ENCODE measurements at regions not wholly inside any gene's neighbourhood (a gene's known extent, or its start where the extent isn't known, plus 50 kb on each side); places are given as distances from the start of the nearest gene placed in this dataset.
"Not testable (repeated sequence)": the region's sequence is repeated elsewhere in the genome, so short reads cannot be mapped to it uniquely, and the experiment has no call there.

DNA sequence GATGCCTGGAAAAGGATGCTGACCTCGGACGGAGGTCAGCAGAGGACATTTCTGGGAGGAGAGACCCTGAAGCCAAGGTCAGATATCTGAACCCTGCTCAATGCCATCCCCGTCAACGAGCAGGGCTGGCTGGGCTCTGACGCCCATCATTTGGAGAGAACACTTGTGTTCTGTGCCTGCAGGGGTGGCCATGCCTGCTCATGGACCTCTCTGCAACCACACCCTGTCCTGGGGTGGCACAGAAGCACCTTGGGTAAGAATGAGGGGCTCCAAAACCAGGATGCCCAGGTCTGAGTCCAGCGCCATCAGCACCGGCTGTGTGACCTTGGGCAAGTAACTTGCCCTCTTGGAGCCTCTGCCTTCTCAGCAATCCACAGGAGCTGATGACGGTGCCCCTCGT, 293.7 kb upstream of the FOXF1 start:
- no peak for DNase-seq (ENCODE audit: low spot score)

DNA sequence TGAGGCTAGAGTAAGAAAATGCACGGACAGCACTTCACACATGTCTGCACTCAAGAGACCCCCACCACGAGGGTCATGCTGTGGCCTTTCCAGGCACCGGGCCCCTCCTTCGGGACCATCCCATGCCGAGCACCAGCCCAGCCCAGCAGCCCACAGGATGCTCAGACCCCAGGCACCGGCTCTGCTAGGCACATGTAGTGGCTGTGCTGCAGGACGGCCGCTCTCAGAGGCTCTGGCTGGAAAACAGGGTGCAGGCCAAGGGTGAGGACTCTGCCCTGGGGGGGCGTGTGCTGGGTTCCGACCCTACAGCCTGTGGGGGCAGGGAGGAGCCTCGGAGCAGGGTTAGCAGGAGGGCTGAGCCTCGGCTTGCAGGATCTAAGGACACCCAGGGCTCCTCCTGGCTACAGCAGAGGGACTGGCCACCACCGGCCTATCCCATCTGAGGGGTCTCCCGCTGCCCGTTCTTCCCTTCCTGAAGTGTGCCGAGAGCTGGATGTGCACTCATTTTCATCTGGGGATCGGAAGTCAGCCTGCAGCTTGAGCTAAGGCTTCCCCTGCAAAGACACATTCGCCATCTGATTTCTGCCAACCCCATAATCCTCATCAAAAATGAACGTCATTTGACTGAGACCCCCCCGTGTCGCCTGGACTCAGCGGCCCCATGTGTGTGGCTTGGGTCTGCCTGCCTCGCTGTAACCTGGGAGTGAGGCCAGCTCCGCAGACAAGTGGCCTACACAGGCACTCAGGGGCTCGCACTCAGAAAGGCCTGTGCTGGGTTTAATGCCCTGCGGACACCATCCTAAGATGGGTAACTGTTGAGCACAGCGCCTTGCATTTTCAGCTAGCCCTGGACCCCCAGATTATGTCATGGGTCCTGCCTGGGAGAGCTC, 293.1 kb upstream of the FOXF1 start:
- no peak for DNase-seq (ENCODE audit: low spot score)

DNA sequence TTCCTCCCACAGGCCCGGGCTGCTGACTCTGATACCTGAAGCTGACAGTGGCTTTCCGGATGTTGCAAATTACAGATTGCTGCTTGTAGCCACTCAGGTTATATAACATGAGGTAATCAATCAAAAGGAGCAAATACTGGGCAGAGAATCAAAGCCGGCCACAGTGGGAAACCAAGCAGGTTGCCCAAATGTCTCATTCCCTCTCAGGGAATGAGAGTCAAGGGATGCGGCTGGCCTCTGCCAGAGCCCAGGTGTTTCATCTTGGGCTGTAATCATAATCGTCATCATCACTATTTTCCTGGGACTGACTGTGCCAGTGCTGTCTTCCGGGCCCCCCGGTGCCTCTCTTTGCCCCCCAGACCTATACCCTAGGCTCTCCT, 292.4 kb upstream of the FOXF1 start:
- no peak for DNase-seq (ENCODE audit: low spot score)

DNA sequence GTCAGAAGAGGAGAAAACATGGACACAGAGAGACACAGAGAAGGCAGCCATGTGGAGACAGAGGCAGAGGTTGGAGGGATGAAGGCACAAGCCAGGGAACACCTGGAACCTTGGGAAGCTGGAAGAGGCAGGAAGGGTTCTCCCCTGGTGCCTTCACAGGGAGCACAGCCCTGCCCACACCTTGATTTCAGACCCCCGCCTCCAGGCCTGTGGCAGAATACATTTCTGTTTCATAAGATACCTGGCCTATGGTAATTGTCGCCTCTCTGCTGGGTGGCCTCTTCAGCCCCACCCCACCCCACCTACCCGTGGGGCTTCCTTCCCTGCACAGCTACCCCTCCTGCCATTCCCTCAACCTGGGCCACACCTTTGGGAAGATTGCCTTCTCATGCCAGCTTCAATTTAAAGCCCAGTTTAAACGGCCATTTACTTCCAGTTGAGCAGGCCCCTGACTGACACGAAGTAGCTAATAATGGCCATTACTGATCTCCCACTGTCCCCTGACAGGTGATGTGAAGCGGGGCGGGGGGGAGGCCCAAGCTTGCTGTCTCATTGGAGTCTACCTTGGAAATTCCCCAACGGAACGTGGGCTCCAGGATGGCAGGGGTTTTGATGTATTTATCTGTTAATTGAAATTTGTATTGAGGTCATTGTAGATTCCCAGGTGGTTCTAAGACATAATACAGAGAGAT, 291.7 kb upstream of the FOXF1 start:
- DNase-seq (ENCODE audit: low spot score): no peak

DNA sequence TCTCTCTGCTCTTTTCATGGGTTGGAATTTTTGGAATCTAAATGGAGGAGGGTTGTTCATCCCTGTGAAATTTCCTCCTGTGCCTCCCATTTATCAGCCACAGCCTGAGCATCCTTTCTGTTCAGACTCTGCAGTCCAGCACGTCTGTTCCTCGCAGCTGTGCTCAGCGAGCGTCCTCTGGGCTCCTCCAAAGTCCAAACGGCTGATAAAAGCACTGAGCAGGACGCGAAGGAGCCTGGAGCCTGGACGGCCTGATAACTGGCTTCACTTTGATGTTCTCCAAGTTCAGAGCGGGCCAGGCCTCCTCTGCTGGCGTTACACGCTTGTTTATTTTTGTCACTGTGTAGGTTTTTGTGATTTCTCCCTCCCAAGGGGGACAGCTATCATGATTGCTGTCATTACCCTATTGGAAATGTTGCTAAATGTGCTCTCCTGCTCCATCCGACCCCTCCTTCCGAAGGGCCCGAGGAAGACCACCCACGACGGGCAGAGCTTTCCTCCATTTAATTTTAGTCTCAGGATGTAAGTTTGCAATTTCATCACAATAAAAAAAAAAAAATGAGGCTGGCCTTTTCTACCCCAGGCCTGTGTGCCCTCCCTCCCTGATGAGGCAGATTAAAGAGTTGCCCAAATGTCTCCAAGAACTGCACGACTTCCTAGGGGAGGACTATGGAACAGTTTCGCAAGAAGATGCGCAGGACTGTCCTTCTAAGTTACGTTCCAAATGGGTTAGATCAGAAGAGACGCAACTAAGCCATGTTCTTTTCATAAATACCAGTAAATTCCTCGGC, 290.5 kb upstream of the FOXF1 start:
- DNase-seq (ENCODE audit: low spot score): no peak

DNA sequence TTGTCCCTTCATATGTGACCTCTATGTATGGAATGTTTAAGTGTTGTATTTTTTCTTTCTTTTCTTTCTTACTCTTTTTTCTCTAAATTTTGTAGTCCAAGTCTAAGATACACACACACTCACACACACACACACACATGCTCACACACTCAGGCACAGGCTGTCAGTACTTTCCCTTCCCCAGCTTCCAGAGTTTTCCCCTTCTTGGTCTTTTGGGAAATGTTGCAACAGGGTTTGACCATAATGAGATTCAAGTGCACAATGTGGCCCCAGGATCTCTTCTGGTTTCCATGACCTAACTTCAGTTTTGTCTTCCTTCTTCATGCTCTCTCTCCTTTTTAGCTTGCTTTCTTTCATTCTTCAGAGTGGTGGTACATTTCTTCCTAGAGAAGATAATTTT, 289.8 kb upstream of the FOXF1 start:
- no peak for DNase-seq (ENCODE audit: low spot score)

DNA sequence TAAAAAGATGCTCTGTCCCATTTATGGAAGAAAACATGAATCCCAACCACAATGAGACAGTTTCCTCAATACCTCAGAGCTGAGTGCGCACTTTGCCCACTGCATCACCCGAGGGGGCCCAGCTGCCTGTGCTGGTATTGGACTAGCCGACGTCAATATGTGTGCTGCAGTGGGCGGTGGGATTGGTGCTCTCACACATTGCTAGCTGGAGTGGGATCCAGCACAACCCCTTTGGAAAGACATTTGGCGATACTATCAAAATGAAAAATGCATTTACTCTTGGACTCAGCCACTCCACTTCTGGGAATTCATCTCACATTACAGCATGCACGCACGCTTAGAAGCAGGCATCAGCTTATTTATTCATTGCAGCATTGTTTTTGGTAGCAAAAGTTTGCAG, 289.2 kb upstream of the FOXF1 start:
- no peak for DNase-seq (ENCODE audit: low spot score)

DNA sequence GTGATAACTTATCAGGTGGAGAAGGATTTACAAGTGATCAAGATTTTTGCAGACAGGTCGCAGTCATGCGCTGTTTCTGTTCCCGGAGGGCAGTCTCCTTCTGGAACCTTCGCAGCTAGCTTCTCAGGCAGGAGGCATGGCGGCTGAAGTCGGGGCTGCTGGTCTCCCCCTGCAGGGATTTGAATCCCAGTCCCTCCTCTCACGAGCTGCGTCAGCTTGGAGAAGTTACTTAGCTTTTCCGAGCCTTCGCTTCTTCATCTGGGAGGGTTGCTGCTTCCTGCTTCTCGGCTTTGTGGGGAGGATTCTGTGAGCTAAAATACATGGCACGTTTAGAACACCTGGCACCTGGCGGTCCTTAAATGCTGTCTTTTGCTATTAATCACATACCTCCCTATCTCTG, 287.8 kb upstream of the FOXF1 start:
- DNase-seq (ENCODE audit: low spot score): no peak

DNA sequence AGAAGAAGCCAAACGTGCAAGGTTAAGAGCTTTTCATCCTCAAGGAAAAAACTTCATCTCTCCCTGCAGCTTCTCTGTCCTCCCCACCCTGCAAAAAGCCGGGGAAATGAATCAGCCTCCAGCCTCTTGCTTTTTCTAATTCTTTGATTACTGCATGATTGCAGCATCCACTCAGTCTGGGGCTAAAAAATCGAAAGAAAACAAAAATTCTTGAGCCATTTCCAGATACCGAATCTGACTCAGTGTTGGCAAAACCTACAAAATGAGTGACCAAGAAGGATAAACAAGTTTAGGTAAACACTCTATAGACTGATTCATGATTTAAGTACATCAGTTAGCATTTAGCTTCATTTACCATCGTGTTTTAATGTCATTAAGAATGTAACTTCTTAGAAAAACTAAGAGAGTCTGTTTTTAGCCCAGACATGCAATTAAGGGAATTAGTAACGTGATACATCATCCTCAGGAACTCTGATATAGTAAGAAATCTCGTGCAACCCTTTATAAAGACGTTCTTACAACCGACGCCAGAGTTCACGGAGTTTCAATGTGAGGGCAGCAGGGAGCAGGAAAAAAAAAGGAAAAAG, 287.3 kb upstream of the FOXF1 start:
- no peak for DNase-seq (ENCODE audit: low spot score)

DNA sequence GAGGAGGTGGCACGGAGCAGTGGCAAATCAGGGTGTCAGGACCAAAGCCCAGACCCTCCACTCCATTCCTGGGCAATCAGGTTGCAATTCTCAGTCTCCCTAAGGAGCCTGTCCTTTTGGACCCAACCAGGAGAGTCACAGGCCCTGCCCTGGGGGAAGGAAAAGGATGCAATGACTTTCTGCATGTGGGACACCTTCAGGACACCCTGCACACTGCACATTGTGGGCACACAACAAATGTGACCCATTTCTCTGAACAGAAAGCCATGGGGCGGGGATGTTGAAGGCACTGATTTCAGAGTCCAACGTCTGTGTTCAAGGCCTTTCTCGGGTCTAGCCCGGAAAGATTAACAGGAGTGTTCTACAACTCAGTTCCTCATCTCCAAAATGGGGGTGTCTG, 286.2 kb upstream of the FOXF1 start:
- DNase-seq (ENCODE audit: low spot score): no peak

DNA sequence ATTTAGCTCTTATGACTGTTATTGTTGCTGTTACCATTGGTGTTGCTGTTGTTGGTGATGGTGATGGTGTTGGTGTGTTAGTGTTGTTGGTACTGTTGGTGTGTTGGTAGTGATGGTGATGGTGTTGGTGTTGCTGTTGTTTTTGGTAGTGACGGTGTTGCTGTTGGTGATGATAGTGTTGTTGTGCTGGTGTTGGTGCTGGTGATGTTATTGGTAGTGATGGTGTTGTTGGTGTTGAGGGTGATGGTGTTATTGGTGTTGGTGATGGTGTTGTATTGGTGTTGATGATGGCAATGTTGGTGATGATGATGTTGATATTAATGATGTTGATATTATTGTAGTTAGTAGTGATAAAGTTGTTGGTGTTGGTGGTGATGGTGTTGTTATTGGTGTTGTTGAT, 285.7 kb upstream of the FOXF1 start:
- DNase-seq (ENCODE audit: low spot score): no peak

DNA sequence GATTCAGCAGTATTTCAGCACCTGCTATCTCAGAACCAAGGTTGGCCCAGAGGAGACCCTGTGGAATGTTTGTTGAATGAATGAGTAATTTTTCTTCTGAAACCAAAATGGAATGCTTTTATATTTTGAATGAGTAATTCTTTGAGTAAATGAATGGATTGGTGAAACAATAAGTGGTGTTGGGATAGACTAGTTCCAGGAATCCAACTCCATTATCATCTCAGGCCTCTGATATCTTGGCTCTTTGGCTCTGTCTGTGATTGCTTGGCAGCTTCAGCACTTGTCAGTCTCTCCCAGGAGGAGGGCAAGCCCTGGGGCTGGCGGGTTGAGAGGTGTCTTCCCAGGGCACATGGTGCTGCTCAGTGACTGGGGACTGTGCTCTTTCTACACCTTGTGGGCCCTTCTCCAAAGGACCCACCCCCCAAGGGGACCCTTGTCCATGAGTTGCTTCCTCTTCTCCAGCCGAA, 284.4 kb upstream of the FOXF1 start:
- DNase-seq (ENCODE audit: low spot score): no peak

DNA sequence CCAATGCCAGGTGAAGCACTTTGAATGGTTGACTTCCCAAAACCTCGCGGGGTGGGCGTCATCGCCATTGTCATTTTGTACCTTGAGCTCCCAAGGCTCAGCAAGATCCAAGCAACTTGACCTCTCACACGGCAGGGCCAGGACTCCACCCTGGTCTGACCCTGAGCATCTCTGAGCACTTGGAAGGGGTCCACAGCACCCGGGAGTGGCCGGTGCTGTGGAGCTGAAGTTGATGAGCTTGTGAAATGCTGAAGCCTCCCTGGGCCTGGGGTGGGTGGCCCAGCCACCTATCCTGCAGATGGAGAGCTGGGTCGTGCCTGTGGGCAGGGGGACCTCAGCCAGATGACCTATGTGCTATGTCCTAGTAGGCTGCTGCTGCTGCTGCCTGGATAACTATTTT, 283.3 kb upstream of the FOXF1 start:
- DNase-seq (ENCODE audit: low spot score): no peak

DNA sequence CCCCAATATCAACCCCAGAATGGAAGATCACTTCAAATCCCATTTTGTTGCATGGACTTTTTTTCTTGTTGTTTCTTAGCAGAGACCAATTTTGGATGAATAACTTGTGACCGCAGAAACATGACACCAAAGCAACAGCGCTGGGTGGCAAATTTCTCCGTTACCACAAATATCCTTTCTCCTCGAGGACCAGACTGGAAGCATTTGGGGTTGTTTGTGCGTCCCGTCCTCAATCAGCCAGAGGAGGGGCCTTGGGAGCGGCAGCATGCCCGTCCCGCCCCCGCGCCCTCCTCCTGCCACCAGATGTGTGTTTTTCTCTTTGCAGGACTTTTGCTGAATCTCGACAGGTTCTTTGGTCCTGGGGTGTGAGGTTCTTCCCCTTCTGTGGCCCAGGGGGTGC, 282.5 kb upstream of the FOXF1 start:
- DNase-seq (ENCODE audit: low spot score): no peak

DNA sequence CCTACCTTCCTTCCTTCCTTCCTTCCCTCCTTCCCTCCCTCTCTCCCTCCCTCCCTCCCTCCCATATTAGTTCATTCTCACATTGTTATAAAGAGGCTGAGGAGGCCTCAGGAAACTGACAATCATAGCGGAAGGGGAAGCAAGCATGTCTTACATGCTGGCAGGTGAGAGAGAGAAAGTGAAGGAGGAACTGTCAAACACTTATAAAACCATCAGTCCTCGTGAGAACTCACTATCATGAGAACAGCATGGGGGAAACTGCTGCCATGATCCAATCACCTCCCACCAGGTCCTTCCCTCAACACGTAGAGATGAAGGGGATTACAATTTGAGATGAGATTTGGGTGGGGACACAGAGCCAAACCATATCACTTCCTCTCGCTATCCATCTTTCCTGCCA, 281.6 kb upstream of the FOXF1 start:
- no peak for DNase-seq (ENCODE audit: low spot score)

DNA sequence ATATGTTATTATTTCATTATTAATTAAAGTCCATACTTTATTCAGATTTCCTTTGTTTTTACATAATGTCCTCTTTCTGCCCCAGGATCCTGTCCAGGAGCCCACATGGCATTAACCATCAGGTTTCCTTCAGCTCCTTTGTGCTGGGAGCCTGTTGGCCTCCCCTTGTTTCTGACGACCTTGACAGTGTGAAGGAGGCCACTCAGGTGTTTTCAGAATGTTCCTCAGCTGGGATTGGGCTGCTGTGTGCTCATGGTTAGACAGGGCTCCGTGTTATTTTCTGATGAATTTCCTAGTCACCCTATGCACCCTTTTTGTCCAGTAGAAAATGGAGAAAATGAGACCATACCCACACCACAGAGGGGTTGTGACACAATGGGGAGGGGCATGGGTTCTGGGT, 281.0 kb upstream of the FOXF1 start:
- no peak for DNase-seq (ENCODE audit: low spot score)

DNA sequence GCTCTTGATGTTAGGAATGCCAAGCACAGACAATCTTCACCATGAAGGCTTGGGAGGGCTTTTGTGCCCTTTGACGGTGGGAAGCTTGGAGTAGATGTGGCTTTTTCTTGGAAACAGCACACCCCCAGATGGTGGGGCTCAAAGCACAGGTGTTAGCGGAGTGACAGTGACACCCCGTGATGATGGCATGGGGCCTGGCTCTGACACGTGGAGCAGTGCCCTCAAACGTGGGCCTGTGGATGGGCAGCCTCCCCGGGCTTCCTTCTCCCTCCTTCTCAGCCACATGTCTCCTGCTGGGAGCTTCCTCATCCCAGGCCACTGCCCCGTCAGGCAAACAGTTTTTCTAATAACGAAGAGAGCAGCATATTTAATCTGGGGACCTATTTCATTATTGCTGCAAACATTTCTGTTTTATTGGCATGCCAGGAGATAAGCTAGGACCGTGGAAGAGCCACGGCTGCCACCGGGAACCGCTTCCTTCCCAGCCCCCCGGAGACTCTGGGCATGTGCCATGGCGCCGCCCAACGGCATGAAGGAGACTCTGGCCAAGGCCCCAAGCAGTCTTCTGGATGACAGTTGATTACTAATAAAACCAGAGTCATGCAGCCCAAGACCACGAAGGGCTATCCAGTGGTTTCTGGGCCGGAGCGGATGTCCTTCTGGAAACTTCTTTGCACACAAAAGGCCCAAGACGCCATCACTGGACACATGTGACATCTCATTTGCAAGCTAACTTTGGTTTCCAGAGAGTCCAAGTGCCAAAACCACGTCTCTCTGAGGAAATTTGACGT, 280.3 kb upstream of the FOXF1 start:
- no peak for DNase-seq (ENCODE audit: low spot score)

DNA sequence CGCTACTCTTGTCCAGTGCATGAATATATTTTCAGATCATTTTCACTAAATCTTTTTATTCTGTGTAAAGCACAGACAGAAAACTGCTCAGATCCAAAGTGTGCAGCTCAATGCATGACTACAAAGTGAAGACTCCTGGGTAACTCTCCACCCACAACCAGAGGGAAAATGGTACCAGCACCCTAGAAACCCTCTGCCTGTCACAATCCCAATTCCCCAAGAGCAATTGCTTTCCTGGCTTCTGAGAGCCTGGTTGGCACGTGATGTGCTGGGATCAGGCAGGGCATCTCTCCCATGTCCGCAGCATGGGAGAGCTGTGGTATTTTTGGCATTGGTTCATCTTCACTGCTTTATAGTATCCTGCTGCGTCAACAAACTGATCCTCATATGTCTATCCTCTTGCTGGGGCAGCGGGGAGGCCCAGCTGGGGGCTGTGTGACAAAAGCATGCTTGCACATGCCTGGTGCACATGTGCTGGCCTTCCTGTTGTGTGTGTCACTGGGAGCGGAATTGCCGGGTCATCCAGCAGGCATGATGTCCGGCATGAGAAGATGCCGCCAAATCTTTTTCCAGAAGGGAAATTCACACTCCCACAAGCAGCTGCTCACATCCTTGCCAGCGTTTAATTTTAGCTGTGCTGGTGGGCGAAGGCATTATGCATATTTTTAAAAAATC, 278.9 kb upstream of the FOXF1 start:
- DNase-seq (ENCODE audit: low spot score): no peak

DNA sequence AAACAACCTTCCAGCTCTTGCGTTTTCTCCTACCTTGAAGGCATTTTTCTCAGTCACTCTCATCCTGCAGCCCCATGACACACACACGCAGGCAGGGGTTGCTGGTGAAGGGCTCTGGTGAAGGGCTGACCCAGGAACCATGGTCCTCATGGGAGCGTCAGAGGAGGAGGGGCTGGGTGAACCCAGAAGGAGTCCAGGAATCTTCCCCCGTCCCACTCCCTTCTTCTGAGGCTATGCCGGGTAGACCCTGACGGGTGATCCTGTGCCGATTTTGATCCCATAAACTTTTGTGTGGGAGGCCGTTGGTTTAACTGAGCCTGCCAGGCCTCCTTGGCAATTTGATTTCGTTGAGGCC, 278.4 kb upstream of the FOXF1 start:
- DNase-seq (ENCODE audit: low spot score): no peak

DNA sequence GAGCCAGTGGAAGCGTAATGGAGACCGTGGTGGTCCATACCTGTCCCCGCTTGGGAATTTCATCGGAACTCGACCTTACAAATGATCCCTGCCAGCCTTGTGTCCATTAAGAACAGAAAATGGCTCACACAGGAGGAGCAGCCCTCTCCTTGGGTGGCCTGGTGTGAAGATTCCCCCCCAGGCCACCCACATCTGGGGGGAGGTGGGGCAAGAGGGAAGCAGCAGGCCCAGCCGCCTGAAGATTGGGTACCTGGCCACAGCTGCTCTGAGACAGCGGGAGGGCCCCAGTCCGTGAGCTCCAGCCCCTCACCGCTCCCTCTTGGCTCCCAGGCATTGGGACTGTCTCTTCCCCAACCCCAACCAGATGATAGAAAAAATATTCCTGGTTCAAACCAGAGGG, 277.8 kb upstream of the FOXF1 start:
- DNase-seq (ENCODE audit: low spot score): no peak

DNA sequence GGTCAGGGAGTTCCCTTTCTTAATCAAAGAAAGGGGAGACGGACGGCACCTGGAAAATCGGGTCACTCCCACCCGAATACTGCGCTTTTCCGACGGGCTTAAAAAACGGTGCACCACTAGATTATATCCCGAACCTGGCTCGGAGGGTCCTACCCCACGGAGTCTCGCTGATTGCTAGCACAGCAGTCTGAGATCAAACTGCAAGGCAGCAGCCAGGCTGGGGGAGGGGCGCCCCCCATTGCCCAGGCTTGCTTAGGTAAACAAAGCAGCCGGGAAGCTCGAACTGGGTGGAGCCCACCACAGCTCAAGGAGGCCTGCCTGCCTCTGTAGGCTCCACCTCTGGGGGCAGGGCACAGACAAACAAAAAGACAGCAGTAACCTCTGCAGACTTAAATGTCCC, 276.8 kb upstream of the FOXF1 start:
- not testable (repeated sequence) for DNase-seq (ENCODE audit: low spot score)

Data from pons (tissue), 1 donor.